Muscle of arm (tissue), 1 donor: ENCODE measurements at regions not wholly inside any gene's neighbourhood (a gene's known extent, or its start where the extent isn't known, plus 50 kb on each side); places are given as distances from the start of the nearest gene placed in this dataset.

Source experiments
- DNase-seq: peaks from one replicate; pipeline ENCODE4 v3.0.0-alpha.2; 2013

- DNase-seq: no peak
Measured at GRCh38 chr4:3852309-3852708, 86.1 kb downstream of the ADRA2C start.

DNA sequence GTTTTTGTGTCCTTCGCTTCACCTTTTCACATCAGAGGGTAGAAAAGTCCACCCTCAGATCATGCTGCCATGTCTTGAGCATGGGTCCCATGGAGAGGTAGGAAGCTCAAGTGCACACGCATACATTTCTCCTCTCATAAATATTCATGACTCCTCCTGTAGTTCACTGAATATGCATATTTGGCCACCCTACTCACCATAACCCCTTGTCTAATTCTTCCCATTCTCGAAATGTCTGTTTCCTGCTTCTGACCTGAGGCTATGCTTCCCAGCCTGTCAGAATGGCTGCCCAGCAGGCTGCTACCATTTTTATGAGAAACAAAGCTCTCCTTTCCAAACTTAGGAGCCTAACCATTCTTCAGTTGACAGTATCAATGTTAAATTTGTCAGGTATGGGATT is 86.5 kb downstream of the ADRA2C start:
- no peak for DNase-seq

DNA sequence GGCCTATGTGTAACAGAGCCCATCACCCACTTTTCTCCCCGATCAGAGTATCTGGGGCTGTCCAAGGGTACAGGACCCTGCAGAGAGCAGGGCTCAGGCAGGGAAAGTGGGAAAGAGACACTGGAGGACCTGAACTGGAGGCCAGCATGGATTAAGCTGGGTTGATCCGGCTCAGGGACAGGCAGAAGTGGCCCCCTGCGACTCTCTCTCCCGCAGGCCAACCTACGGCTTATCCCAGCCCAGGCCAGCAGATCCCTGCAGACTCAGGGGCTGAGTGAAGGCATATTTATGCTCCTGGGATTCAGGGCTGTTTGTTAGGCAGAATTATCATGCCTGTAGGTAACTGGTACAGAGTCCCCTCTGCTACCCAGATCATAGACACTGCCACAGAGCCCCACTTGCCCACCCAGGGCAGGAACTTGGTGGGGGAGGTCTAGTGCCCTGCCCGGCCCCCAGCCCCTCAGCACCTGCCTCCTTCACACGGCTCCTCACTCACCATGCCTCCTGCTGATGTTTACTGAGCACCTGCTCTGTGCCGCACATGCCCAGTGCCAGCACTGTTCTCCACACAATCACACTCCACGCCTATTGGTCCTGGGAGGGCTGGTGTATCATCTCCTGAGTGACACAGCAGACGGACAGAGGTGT is 87.3 kb downstream of the ADRA2C start:
- no peak for DNase-seq

GRCh38 chr4:3854661-3855060 is 88.5 kb downstream of the ADRA2C start:
- no peak for DNase-seq

GRCh38 chr4:3855646-3856045 is 89.5 kb downstream of the ADRA2C start:
- no peak for DNase-seq

- DNase-seq: no peak
Measured at GRCh38 chr4:3856604-3857204, 90.5 kb downstream of the ADRA2C start.

DNA sequence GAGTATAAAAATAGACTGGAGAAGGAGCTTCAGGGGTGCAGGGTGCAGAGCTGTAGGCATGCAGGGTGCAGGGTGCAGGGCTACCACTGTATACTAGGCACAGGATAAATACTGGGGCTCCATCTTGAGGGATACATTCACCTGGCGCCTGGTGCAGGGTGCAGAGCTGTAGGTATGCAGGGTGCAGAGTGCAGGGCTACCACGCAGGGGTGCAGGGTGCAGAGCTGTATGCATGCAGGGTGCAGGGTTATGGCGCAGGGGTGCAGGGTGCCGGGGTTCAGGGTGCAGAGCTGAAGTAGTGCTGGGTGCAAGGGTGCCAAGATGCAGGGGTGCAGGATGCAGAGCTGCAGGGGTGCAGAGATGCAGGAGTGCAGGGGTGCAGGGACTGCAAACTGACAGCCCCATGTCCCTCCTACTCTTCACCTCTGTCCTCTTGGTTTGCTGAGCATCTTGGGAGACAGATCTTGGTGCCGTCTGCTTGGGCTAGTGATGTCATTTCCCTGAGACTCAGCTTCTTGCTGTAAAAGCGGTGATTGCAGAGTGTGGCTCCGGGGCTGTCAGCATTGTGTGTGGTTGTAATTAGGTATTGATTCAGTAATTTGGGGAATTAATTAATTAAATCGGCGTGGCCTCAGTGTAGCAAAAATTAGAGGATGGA is 91.2 kb downstream of the ADRA2C start:
- no peak for DNase-seq

DNA sequence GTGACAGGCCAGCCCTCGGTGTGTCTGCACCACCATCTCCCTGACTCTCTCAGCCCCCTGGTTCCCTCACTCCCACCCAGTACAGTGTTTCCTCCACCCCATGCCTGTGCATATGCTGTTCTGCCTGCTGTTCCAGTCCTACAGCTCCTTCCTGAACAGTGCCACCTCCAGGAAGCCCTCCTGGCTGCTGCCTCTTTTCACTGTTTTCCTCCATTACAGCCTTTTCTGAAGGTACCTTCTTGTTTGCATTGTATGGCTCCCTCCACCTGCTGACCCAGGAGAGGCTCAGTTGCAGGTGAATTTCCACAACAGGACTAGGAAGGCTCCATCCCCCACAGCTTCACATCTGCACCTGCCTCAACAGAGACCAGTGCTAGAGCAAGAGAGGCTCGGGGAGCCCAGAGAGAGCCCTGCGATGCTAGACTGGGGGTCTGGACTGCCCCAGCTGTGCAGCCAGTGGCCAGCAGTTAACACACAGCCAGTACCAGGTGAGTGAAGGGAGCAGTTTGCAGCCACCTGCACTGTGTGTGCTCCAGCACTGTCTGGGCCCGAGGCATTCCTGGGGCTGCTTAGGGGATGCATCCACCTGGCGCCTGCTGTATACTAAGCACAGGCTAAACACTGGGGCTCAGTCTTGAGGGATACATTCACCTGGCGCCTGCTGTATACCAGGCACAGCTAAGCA is 92.0 kb downstream of the ADRA2C start:
- no peak for DNase-seq

GRCh38 chr4:3858765-3859388 is 92.7 kb downstream of the ADRA2C start:
- DNase-seq: no peak

DNA sequence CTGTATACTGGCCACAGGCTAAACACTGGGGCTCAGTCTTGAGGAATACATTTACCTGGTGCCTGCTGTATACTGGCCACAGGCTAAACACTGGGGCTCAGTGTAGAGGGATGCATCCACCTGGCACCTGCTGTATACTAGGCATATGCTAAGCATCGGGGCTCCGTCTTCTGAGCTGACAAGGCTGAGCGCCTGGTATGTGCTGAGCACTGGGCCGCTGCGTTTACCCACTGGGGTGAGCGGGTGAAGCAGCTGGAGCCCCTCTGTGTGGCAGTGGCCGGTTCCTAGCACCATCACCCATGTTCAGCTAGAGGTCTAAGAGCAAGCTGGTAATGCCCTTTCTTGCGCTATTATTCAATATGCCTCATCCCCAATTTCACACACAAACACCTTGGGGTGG is 93.4 kb downstream of the ADRA2C start:
- no peak for DNase-seq

- DNase-seq: no peak
Measured at GRCh38 chr4:3860061-3860912, 94.1 kb downstream of the ADRA2C start.

- DNase-seq: no peak
Measured at GRCh38 chr4:3860913-3861636, 94.9 kb downstream of the ADRA2C start.

DNA sequence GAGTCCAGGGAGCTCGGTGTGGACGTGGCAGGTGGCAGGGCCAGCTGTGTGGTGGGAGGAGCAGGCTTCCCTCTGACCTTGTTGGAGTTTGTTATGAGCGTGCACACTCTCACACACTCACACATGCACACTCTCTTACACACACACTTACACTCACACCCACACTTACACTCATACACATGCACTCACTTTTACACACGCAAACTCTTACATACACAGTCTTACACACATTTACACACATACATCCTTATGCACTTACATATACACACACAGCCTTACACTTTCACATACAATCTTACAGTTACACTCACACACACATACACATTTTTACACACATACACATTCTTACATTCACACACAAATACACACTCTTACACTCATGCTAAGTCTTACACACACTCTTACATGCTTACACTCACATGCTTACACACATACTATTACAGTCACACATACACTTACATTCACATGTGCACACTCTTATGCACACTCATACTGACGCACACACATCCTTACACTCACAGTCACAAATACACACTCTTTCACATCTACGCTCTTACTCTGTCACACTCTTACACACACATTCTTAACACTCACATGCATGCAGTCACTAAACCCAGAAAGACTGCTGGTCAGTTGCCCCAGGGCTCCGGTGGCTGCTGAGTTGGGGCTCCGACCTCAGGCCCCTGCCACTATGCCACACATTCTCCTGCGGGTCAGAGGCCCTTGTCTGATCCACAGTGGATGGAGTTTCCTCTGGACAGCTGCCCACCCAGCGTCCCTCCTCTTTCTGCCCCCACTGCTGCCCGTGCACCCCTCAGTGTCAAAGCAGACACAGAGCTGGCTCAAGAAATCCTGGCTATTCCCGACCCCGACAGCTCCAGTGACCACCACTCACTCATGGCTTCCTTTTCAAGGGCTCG is 95.8 kb downstream of the ADRA2C start:
- DNase-seq: no peak

DNA sequence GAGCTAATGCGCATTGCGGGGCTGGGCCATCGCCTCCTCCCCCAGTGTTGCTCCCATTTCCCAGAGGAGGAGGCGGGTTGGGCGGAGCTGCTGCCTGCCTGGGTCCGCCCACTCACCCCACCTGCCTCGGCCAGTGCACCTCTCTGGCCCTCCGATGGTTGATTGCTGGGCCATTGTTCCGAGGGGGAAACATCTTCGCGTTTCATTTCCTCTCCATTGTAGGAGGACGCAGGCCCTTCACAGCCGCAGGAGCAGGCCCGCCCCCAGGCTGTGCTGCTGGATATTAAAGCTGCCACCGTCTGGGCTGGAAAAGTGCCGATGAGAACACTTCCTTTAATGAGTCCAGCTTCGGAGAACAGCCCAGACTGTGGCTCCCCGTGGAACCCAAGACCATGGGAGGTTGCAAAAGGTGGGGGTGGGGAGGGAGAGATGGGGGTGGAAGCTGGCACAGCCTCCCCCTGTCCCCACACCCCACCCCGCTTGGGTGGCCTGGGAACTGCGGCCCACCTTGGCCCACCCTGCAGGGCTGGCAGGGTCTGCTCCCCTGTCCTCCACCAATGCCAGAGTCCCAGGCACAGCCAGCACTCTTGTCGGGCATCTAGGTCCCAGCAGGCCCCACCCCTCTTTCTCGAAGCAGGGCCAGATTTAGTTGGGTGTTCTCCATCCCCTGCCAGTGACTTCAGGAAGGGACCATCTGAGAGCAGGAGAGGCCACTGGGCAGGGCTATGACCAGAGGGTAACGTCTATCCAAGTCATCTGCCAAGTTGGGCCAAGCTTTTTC is 96.6 kb downstream of the ADRA2C start:
- DNase-seq: no peak

- no peak for DNase-seq
Measured at GRCh38 chr4:3863841-3864741, 97.9 kb downstream of the ADRA2C start.

DNA sequence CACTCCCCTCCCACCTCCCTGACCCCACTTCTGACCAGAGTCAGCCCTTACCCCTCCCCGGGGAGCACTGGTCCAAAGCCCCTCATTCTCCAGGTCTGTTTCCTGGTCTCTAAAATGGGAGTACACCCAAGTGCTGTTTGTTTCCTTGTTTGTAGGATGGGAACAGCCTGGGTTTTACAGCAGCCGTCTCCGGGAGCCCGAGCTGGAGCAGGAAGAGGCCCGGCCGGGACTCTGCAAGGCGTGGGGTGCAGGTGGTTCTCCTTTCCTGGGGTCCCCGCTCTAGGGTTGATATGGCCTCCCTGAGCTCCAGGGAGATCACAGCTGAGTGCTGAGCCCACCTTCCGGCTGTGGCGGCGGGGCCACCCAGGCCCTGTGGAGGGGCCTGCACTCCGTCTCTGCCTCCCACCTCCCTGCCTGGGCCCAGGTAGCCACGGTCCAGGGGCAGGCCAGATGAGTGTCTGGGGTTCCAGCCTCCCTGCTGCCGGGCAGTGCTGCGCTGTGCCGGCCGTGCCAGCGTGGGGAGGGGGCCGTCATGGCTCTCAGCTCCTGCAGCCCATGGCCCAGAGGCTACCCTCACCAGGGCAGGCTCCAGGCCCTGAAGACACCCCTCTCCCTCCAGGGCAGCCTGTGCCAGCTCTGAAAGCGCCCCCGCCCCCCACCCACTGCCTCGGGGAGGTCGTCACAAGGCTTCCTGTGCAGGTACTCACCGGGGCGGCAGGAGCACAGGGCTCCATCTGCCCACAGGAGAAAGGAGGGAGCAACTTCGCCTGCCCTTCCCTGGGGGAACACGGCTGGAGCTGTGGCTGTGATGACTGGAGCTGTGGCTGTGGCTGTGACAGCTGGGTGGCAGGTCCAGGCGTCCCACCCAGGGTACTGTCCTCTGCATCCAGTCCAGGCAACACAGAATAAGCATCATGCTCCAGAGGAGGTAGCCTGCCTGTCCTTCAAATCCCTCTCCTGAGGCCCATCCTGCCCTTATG is 98.8 kb downstream of the ADRA2C start:
- DNase-seq: no peak
